Neural crest cell (in vitro differentiated cells): ENCODE measurements at regions not wholly inside any gene's neighbourhood (a gene's known extent, or its start where the extent isn't known, plus 50 kb on each side); places are given as distances from the start of the nearest gene placed in this dataset.
"Not testable (repeated sequence)": the region's sequence is repeated elsewhere in the genome, so short reads cannot be mapped to it uniquely, and the experiment has no call there.

Source experiments
- DNase-seq: peaks from one replicate; pipeline ENCODE4 v3.0.0; 2021; ENCODE audit warnings: low read depth, mixed read lengths, low spot score
- H3K27ac Mint-ChIP-seq: one replicate; pipeline ENCODE4 v1.8.0; 2021; ENCODE audit warnings: mild to moderate bottlenecking, mixed read lengths; ENCODE audit not compliant: unreplicated experiment
- H3K27me3 Mint-ChIP-seq: 2 replicates; pipeline ENCODE4 v1.8.0; 2021; ENCODE audit warnings: low read depth, mild to moderate bottlenecking, mixed read lengths
- H3K36me3 Mint-ChIP-seq: 2 replicates; pipeline ENCODE4 v1.8.0; 2021; ENCODE audit warnings: low read depth, mild to moderate bottlenecking, mixed read lengths
- H3K4me1 Mint-ChIP-seq: 2 replicates; pipeline ENCODE4 v1.8.0; 2021; ENCODE audit warnings: mixed read lengths
- H3K4me3 Mint-ChIP-seq: one replicate; pipeline ENCODE4 v1.8.0; 2021; ENCODE audit warnings: mild to moderate bottlenecking, mixed read lengths
- H3K9me3 Mint-ChIP-seq: 2 replicates; pipeline ENCODE4 v1.8.0; 2021; ENCODE audit warnings: mixed read lengths
- TF ChIP-seq, protein P1 (sequence below): fragments of 200-600 bp; sonication (generic); conservative IDR thresholded peaks from 2 replicates; pipeline ENCODE4 v1.5.0; 2021; ENCODE audit warnings: antibody characterized with exemption, mild to moderate bottlenecking

DNA sequence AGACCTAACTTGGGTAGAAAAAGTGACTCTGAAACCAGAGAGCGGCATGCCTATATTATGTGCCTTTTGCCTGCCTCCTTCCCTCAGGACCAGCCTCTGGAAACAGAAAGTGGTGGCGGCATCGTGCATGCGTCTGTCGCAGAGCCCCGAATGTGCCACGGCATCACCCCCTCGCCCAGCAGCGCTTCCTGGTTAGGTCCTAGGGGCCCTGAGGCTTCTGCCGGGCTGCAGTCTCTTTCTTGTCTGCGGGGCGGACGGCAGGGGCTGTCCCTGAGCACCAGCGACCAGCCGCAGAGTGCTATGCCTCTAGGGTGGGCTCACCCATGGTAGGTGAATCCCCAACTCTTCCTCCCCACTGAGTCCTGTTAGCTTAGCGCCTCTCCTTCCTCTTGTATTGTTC lies 68.7 kb downstream of the VSIG4 start:
- Mint-ChIP-seq H3K4me1 (no peaks in the 10 kb centered on the region), H3K36me3 (no peaks in the 10 kb centered on the region), H3K27me3 (peaks cover 9% of the 10 kb centered on the region), H3K27ac (no peak overlapping the region), H3K4me3 (no peak overlapping the region), H3K9me3 (peaks cover 3% of the 10 kb centered on the region)
- TF ChIP-seq, protein P1, sequence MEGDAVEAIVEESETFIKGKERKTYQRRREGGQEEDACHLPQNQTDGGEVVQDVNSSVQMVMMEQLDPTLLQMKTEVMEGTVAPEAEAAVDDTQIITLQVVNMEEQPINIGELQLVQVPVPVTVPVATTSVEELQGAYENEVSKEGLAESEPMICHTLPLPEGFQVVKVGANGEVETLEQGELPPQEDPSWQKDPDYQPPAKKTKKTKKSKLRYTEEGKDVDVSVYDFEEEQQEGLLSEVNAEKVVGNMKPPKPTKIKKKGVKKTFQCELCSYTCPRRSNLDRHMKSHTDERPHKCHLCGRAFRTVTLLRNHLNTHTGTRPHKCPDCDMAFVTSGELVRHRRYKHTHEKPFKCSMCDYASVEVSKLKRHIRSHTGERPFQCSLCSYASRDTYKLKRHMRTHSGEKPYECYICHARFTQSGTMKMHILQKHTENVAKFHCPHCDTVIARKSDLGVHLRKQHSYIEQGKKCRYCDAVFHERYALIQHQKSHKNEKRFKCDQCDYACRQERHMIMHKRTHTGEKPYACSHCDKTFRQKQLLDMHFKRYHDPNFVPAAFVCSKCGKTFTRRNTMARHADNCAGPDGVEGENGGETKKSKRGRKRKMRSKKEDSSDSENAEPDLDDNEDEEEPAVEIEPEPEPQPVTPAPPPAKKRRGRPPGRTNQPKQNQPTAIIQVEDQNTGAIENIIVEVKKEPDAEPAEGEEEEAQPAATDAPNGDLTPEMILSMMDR, result no peak
- DNase-seq, result no peak

DNA sequence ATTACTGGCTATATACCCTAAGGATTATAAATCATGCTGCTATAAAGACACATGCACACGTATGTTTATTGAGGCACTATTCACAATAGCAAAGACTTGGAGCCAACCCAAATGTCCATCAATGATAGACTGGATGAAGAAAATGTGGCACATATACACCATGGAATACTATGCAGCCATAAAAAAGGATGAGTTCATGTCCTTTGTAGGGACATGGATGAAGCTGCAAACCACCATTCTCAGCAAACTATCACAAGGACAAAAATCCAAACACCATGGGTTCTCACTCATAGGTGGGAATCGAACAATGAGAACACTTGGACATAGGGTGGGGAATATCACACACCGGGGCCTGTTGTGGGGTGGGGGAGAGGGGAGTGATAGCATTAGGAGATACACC lies 72.7 kb downstream of the VSIG4 start:
- DNase-seq, H3K27ac Mint-ChIP-seq, H3K27me3 Mint-ChIP-seq, H3K9me3 Mint-ChIP-seq, H3K4me3 Mint-ChIP-seq, H3K4me1 Mint-ChIP-seq, H3K36me3 Mint-ChIP-seq: not testable (repeated sequence)

DNA sequence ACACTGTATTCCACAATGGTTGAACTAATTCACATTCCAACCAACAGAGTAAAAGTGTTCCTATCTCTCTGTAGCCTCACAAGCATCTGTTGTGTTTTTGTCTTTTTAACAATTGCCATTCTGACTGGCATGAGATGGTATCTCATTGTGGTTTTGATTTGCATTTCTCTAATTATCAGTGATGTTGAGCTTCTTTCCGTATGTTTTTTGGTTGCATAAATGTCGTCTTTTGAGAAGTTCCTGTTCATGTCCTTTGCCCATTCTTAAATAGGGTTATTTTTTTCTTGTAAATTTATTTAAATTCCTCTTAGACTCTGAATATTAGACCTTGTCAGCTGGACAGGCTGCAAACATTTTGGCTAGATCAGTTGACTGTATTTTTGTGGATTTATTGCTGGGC lies 78.2 kb downstream of the VSIG4 start:
- Mint-ChIP-seq H3K27ac (no peak overlapping the region), H3K27me3 (no peaks in the 10 kb centered on the region), H3K4me3 (no peak overlapping the region), H3K36me3 (peaks cover 5% of the 10 kb centered on the region), H3K9me3 (peaks cover 14% of the 10 kb centered on the region), H3K4me1 (no peaks in the 10 kb centered on the region)
- TF ChIP-seq, protein P1, result no peak
- DNase-seq, result no peak

DNA sequence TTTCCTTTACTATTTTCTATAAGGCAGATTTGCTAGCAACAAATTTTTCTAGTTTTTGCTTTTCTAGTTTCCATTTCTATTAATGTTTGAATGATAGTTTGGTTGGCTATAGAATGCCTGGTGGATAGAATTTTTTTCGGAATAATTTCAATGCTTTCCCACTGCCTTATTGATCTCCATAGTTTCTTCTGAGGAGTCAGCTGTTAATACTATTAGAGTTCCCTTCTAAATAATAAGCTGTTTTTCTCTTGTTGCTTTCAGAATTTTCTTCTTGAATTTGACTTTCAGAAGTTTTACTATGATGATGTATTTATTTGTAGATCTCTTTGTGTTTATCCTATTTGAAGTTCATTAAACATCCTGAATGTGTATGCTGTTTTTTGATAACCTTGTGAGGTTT lies 91.8 kb downstream of the VSIG4 start:
- Mint-ChIP-seq H3K27me3 (no peaks in the 10 kb centered on the region), H3K4me3 (no peak overlapping the region), H3K4me1 (no peaks in the 10 kb centered on the region), H3K27ac (no peak overlapping the region), H3K9me3 (peaks cover 20% of the 10 kb centered on the region), H3K36me3 (peaks cover 5% of the 10 kb centered on the region)
- DNase-seq, result no peak
- TF ChIP-seq, protein P1, result no peak

DNA sequence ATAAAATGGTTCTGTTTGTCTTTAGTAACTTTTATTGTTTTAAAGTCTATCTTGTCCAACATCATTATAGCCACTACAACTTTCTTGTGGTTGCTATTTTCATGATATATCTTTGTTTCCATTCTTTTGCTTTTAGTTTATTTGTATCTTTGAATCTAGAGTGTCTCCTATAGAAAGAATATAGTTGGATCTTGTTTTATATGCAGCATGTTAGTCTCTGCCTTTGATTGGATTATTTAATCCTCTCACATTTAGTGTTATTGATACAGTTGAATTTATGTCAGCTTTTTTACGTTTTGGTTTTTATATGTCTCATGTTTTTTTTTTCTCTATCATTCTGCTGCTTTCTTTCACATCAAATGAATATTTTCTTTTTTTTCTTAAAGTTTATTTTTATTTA lies 98.1 kb downstream of the VSIG4 start:
- no peaks in the 10 kb centered on the region for H3K27me3 Mint-ChIP-seq
- no peak for DNase-seq
- H3K27ac Mint-ChIP-seq, result no peak overlapping the region
- TF ChIP-seq, protein P1, result no peak
- peaks cover 20% of the 10 kb centered on the region for H3K9me3 Mint-ChIP-seq
- H3K4me1 Mint-ChIP-seq, result no peaks in the 10 kb centered on the region
- H3K36me3 Mint-ChIP-seq, result peaks cover 2% of the 10 kb centered on the region
- H3K4me3 Mint-ChIP-seq, result no peak overlapping the region

DNA sequence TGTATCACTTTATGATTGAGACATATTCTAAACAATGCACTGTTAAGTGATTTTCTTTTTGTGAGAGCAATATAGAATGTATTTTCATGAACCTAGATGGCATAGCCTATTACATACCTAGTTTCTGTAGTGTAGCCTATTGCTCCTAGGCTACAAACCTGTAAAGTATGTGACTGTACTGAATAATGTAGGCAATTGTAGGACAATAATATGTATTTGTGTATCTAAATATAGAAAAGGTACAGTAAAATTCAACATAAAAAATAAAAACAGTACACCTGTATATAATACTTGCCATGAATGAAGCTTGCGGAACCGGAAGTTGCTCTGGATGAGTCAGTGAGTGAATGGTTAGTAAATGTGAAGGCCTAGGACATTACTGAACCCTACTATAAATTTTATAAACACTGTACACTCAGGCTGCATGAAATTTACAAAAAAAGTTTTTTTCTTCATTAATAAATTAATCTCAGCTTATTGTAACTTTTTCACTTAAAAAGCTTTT lies 106.7 kb downstream of the VSIG4 start:
- Mint-ChIP-seq H3K9me3 (peaks cover 10% of the 10 kb centered on the region), H3K4me1 (no peaks in the 10 kb centered on the region), H3K27me3 (no peaks in the 10 kb centered on the region), H3K27ac (no peak overlapping the region), H3K36me3 (no peaks in the 10 kb centered on the region), H3K4me3 (no peak overlapping the region)
- DNase-seq, result no peak
- TF ChIP-seq, protein P1, result no peak
